22Rv1 (cell line): ENCODE measurements at regions not wholly inside any gene's neighbourhood (a gene's known extent, or its start where the extent isn't known, plus 50 kb on each side); places are given as distances from the start of the nearest gene placed in this dataset.

ENCODE experiments used
- CTCF ChIP-seq: fragments of 450-650 bp; IDR thresholded peaks from 2 replicates; pipeline ENCODE4 v1.5.1; 2017; ENCODE audit warnings: mild to moderate bottlenecking
- ZFX ChIP-seq: fragments of 450-650 bp; IDR thresholded peaks from 2 replicates; pipeline ENCODE4 v1.6.1; 2017; ENCODE audit warnings: antibody characterized with exemption, borderline replicate concordance

GRCh38 chr12:97924122-97924521, 461.5 kb downstream of the RMST start:
- TF ChIP-seq CTCF: no peak
- TF ChIP-seq ZFX: no peak
